BJ (cell line): ENCODE measurements at regions not wholly inside any gene's neighbourhood (a gene's known extent, or its start where the extent isn't known, plus 50 kb on each side); places are given as distances from the start of the nearest gene placed in this dataset.

Experiments
- CTCF ChIA-PET: fragments of 350-600 bp; formaldehyde crosslinking; extraction: SDS; loops from one replicate; lab custom pipeline; 2021; ENCODE audit warnings: antibody characterized with exemption, inconsistent platforms; lab: Yijun Ruan, JAX
- POLR2A ChIA-PET: fragments of 300-600 bp; sonication (Branson Sonifier 250); formaldehyde crosslinking; extraction: SDS; loops from one replicate; lab custom pipeline; 2021; ENCODE audit warnings: antibody characterized with exemption; lab: Charles Lee
- DNase-seq: peaks from one replicate; pipeline ENCODE4 v3.0.0-alpha.2; 2011; ENCODE audit warnings: low read depth
- H3K27me3 ChIP-seq: 2 replicates; pipeline ENCODE4 v1.6.0; 2011; ENCODE audit warnings: low read length; ENCODE audit not compliant: control insufficient read depth, insufficient read depth
- H3K36me3 ChIP-seq: 2 replicates; pipeline ENCODE4 v1.5.1; 2011; ENCODE audit warnings: low read length; ENCODE audit not compliant: control insufficient read depth, insufficient read depth
- H3K4me3 ChIP-seq: 2 replicates; pipeline ENCODE4 v1.5.1; 2011; ENCODE audit warnings: low read depth, mild to moderate bottlenecking, control low read depth, low read length
- CTCF ChIP-seq: IDR thresholded peaks from 2 replicates; pipeline ENCODE4 v1.5.1; 2011; ENCODE audit warnings: low read depth, mild to moderate bottlenecking, control low read depth, inconsistent platforms, low read length, moderate library complexity; ENCODE audit not compliant: insufficient read depth

- Histone ChIP-seq H3K36me3 (no peaks in the 10 kb centered on the region), H3K4me3 (no peak overlapping the region), H3K27me3 (no peaks in the 10 kb centered on the region)
- DNase-seq = peak; percentile 84
- ChIA-PET CTCF (interaction anchor here (0.6 kb wide), 1 partner anchor 312 kb away, joined by 3 read pairs; no protein-coding TSS in a partner anchor), POLR2A (no interaction called here)
- no peak for TF ChIP-seq CTCF
Measured at GRCh38 chr2:133755480-133756300, 187.4 kb upstream of the NCKAP5 start.

- no peak for TF ChIP-seq CTCF
- H3K4me3 ChIP-seq = no peak overlapping the region
- ChIA-PET POLR2A (no interaction called here), CTCF (no interaction called here)
- no peak for DNase-seq
- H3K36me3 ChIP-seq = no peaks in the 10 kb centered on the region
- no peaks in the 10 kb centered on the region for H3K27me3 ChIP-seq
Measured at GRCh38 chr2:133756833-133757232, 188.6 kb upstream of the NCKAP5 start.

GRCh38 chr2:133760376-133760775 lies 192.1 kb upstream of the NCKAP5 start:
- no peaks in the 10 kb centered on the region for H3K36me3 ChIP-seq
- POLR2A ChIA-PET = no interaction called here
- no peak for DNase-seq
- H3K4me3 ChIP-seq = no peak overlapping the region
- H3K27me3 ChIP-seq = no peaks in the 10 kb centered on the region
- TF ChIP-seq CTCF = no peak
- CTCF ChIA-PET = interaction anchor here (1.6 kb wide), 1 partner anchor 20 kb away, joined by 7 read pairs; no protein-coding TSS in a partner anchor

GRCh38 chr2:133765658-133766057 lies 197.4 kb upstream of the NCKAP5 start:
- no peaks in the 10 kb centered on the region for H3K36me3 ChIP-seq
- POLR2A ChIA-PET = interaction anchor here (0.7 kb wide), 1 partner anchor 92 kb away, joined by 3 read pairs; no protein-coding TSS in a partner anchor
- DNase-seq = no peak

More at GRCh38 chr2:133765658-133766057, 197.4 kb upstream of the NCKAP5 start:
- no peak overlapping the region for H3K4me3 ChIP-seq
- CTCF ChIA-PET = interaction anchor here (1.8 kb wide), 1 partner anchor 14 kb away, joined by 8 read pairs; no protein-coding TSS in a partner anchor
- no peak for TF ChIP-seq CTCF
- H3K27me3 ChIP-seq = no peaks in the 10 kb centered on the region
